ENCODE measurements at regions not wholly inside any gene's neighbourhood (a gene's known extent, or its start where the extent isn't known, plus 50 kb on each side); places are given as distances from the start of the nearest gene placed in this dataset.
A peak's percentile ranks its signal among the peaks of the same experiment; 100 is the strongest.
"Not testable (repeated sequence)": the region's sequence is repeated elsewhere in the genome, so short reads cannot be mapped to it uniquely, and the experiment has no call there.

DNA sequence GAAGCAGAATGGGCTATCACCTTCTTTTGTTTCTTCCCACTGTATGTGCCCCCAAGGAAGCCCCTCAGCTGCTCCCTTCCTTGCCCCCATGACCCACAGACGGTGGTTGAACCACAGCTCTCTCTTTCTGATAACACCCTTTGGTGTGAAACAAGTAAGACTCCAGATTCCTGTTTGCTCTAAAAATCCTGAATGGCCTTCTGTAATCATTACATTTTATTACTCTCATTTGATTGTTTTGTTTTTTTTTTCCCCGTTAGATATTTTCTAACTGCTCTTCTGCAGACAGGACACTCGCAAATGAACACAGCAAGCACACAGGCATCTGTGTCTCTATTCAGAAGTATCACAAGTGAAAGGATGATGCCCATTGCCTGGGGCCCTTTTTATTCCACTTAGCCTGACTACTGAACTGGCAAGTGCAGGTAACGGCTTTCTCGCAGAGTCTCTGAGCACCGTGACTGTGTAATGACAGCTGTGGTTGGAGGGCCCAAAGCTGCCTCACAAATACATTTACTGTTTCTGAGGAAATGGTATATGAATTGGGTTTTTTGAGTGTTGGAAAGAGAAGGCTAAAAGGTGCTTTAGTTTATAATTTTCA lies 59.3 kb downstream of the OXGR1 start:
- DNase-seq = peak; percentile 16

DNA sequence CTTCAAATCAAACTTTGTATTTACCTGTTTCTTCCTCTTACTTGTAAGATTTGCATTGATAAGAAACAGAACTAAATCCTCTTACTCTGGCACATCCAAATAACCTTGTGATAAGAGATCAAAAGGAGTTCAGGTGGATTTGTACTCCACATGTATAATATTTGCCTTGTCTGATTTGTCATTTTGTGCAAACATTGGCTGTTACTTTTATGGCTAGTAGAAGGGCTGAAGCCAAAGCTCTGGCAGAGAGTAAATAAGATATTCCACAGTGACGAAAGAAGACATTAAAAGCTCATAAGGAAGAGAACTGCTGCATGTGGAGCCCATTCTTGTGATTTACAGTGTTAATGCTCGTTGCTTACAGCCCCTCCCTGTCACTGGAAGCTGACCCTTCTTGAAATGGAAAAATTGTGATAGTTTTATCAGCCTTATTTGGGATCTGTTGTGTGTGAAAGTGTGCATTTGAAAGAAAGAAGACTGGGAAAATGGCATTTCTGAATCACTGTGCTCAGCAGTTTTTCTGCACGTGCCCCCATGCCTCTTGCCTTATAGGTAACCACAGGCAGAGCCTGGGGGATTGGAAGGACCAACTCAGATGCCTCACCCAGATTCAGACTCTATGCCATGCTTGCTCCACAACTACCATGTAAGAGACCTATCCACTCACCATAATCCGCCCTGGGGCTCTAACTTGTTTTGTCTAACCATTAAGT lies 68.2 kb downstream of the OXGR1 start:
- DNase-seq = no peak

DNA sequence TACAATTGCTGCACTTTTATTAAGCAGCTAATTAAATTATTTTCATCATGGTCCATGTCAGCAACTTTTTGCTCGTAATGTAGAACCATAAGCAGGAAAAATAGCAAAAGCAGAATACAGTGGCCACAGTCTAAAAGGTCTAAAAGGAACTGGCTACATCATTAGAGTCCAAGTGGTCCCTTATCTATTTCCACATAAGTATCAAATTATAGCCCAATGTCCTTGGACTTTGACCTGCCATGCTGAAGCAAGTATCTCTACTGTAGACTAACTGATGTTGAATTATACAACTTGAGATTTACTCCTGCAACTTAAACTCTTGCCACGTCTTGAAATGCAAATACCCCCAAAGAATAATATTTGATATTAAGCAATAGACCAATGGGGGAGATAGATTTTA lies 68.8 kb downstream of the OXGR1 start:
- DNase-seq = no peak

DNA sequence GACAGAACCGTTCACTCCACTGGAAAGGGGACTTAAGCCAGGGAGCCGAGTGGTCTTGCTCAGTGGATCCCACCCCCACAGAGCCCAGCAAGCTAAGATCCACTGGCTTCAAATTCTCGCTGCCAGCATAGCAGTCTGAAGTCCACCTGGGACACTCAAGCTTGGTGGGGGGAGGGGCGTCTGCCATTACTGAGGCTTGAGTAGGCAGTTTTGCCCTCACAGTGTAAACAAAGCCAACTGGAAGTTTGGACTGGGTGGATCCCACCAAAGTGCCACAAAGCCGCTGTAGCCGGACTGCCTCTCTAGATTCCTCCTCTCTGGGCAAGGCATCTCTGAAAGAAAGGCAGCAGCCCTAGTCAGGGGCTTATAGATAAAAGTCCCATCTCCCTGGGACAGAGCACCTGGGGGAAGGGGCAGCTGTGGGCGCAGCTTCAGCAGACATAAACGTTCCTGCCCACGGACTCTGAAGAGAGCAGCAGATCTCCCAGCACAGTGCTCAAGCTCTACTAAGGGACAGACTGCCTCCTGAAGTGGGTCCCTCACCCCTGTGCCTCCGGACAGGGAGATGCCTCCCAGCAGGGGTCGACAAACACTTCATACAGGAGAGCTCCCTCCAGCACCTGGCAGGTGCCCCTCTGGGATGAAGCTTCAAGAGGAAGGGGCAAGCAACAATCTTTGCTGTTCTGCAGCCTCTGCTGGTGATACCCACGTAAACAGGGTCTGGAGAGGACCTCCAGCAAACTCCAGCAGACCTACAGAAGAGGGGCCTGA lies 75.2 kb downstream of the OXGR1 start:
- DNase-seq = not testable (repeated sequence)

DNA sequence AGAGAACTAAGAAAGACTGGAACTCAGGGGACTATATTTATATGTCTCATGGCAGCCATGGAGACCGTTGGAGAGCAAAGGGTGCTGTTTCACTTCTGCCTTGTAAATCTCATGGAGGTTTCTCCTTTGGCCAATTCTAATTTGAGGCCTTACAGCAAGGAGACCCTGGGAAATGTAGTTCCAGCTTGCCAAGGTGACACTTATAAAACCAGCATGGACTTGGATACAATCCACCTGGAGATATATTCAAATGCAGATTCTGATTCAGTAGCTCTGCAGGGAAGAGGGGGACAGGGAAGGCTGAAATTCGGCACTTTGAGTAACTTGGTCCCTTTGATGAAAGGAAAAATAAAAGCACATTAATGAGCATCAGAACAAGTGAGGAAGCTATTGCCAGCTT lies 90.0 kb downstream of the OXGR1 start:
- no peak for DNase-seq

DNA sequence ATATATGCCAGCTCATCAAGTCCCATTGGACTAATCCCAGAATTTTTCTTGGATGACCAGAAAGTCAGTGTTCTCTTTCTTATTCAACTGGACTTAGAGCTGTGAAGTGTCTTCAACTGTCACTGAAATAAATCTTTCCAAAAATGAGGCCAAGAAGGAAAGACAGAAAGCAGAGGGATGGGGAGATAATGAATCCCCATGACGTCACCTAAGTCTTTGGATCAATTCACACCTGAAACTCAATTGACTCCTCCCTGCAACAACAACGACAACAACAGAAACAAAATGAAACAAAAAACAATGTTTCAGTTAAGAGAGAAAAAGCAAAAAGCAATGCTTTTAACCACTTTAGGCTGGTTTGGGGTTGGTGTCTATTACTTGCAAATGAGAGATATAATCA lies 91.2 kb downstream of the OXGR1 start:
- no peak for DNase-seq

DNA sequence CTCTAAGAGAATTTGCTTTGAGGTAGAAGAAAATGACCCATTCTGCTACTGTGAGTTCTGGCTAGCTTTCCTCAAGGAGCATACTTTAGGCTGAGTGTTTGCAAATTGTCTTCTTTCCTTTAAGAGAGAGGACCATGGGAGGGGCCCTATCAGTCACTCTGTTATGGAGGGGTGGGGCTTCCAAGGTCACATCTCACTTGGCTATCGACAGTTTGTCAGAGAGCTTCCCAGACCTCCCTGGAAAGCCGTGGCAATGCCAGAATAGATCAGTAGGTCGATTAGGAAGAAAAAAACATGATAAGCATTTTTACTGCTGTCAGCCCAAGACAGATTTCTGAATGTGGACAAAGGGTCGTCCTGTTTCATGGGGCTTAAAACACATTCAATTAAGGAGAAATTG lies 93.3 kb downstream of the OXGR1 start:
- peak; percentile 78 for DNase-seq

DNA sequence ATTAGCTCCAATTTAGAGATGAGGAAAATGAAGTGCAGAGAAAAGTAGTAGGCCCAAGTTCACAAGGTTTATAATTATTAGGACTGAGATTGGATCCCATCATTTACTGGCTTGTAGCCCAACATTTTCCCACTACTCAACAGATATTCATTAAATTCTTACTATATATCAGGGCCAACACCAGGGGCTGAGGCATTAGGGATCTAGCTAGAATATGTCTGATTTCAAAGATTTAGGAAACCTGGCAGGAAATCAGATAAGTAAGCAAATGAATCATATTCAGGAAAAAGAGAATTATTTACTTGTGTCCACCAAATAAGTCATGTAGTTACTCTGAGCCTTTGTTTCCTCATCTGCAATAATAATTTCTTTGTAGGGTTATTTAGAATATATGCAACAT lies 94.3 kb downstream of the OXGR1 start:
- no peak for DNase-seq

DNA sequence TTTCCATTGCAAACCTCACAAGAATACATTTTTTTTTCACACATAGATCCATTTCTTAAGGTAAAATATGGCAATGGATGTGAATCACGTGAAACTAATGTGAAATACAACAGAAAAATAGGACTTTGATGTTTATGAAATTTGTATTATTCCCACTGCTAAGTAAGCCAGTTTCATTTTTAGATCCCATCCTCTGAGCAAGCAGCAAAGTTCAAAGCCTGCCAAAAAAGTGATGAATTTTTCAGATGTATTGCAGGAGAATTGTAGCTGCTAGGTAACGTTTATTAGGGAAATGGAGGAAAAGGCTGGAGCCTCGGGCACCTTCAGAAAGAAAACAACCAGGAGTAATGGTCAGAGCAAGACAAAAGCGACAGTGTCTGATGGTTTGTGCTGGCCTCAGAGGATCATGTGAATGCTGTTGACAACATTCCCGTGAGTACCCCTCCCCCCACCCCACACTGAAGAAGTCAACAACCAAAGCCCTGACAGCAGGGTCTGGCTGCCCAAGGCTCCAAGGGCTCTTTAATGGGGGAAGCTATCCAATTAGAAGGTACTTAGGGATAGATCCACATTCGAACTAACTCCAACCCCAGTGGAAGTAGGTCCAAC lies 95.5 kb downstream of the OXGR1 start:
- no peak for DNase-seq

DNA sequence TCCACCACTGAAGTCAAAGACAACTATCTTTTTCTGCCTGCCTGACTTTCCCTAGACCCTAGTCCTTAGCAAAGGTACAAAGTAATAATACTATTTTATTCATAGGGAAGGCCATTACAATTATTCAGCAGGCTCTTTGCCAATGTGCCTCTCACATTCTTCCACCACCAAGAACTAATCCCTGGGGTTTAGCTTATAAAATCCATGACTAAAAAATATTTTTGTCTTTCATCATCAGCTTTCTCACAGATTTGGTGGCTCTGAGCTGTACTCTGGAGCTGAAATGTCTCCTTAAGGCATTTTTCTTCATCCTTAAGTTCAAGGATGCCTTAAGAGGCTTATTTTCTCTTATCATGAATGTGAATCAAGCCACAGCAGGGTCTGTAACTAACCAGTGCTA lies 96.1 kb downstream of the OXGR1 start:
- no peak for DNase-seq
